ENCODE measurements at regions not wholly inside any gene's neighbourhood (a gene's known extent, or its start where the extent isn't known, plus 50 kb on each side); places are given as distances from the start of the nearest gene placed in this dataset.

DNA sequence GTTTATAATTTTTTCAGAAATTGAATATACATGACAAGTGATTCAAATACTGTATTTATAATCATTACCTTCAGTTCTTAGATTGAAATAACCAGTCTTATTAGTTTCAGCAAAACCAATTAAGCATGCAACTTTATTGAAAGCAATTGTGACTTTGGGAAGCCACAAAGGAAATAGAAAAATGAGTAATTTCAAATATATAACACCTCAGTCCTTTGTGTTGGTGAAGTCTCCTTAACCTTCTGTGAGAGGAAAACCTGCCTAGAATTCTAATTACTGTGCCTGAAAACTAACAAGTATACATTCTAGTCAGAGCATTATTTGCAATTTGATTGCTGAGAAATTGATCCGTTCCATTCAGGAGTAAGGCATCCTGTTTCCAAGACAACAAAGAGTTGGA, 95.8 kb downstream of the S1PR1 start:
- Histone ChIP-seq H3K4me2 (no peak overlapping the region), H4K20me1 (ENCODE audit: low read depth) (no peaks in the 10 kb centered on the region), H3K4me1 (no peaks in the 10 kb centered on the region), H3K36me3 (no peaks in the 10 kb centered on the region), H3K9ac (no peak overlapping the region), H3K79me2 (ENCODE audit: low read depth) (no peaks in the 10 kb centered on the region), H3K27ac (no peak overlapping the region), H3K4me3 (no peak overlapping the region), H3F3A (ENCODE audit: low read depth) (no peaks in the 10 kb centered on the region), H2AFZ (replicated peaks) (no peak overlapping the region), H3K27me3 (no peaks in the 10 kb centered on the region), H3K9me3 (ENCODE audit: low read depth) (no peaks in the 10 kb centered on the region)
- peaks cover 20% of the 10 kb centered on the region for H3K9me3 Mint-ChIP-seq
- peaks cover 5% of the 10 kb centered on the region for H3K36me3 Mint-ChIP-seq
- DNase-seq (ENCODE audit: low spot score), result no peak
- TF ChIP-seq, protein P1, sequence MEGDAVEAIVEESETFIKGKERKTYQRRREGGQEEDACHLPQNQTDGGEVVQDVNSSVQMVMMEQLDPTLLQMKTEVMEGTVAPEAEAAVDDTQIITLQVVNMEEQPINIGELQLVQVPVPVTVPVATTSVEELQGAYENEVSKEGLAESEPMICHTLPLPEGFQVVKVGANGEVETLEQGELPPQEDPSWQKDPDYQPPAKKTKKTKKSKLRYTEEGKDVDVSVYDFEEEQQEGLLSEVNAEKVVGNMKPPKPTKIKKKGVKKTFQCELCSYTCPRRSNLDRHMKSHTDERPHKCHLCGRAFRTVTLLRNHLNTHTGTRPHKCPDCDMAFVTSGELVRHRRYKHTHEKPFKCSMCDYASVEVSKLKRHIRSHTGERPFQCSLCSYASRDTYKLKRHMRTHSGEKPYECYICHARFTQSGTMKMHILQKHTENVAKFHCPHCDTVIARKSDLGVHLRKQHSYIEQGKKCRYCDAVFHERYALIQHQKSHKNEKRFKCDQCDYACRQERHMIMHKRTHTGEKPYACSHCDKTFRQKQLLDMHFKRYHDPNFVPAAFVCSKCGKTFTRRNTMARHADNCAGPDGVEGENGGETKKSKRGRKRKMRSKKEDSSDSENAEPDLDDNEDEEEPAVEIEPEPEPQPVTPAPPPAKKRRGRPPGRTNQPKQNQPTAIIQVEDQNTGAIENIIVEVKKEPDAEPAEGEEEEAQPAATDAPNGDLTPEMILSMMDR (IDR thresholded peaks at IDR 0.05), result no peak
- TF ChIP-seq EZH2 (IDR thresholded peaks at IDR 0.05) (no peak), EZH2phosphoT487 (IDR thresholded peaks at IDR 0.05) (no peak)
- no peak overlapping the region for H3K4me3 Mint-ChIP-seq
- no peaks in the 10 kb centered on the region for H3K4me1 Mint-ChIP-seq
- H3K27ac Mint-ChIP-seq, result no peak overlapping the region
- H3K27me3 Mint-ChIP-seq (ENCODE audit: insufficient read depth, low read depth), result no peaks in the 10 kb centered on the region

DNA sequence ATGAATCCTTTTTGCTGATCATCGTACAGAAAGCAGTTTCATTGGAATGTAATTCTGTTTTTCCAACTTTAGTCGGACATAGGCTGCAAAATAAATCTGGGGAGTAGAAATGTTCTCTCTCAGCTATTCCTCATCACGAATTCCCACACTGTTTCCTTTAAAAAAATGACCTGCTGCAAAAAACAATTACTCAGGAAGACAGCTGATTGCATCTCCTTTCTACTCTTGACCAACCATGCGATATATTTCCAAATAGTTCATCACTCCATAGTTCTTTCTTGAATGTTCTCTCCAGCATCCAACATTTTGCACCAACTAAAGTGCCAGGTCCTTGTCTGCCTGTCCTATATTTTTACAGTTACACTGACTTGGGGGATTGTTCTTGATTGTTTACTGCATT, 96.4 kb downstream of the S1PR1 start:
- Histone ChIP-seq H3K4me2 (no peak overlapping the region), H3F3A (ENCODE audit: low read depth) (no peaks in the 10 kb centered on the region), H3K36me3 (no peaks in the 10 kb centered on the region), H3K79me2 (ENCODE audit: low read depth) (no peaks in the 10 kb centered on the region), H3K4me1 (no peaks in the 10 kb centered on the region), H4K20me1 (ENCODE audit: low read depth) (no peaks in the 10 kb centered on the region), H3K9me3 (ENCODE audit: low read depth) (no peaks in the 10 kb centered on the region), H3K27me3 (no peaks in the 10 kb centered on the region), H3K4me3 (no peak overlapping the region), H3K27ac (no peak overlapping the region), H2AFZ (replicated peaks) (no peak overlapping the region), H3K9ac (no peak overlapping the region)
- Mint-ChIP-seq H3K36me3 (peaks cover 5% of the 10 kb centered on the region), H3K4me1 (no peaks in the 10 kb centered on the region), H3K27me3 (ENCODE audit: insufficient read depth, low read depth) (no peaks in the 10 kb centered on the region), H3K27ac (no peak overlapping the region), H3K4me3 (no peak overlapping the region), H3K9me3 (peaks cover 20% of the 10 kb centered on the region)
- TF ChIP-seq EZH2 (IDR thresholded peaks at IDR 0.05), result no peak
- TF ChIP-seq, protein P1 (IDR thresholded peaks at IDR 0.05), result no peak
- no peak for TF ChIP-seq EZH2phosphoT487 (IDR thresholded peaks at IDR 0.05)
- DNase-seq (ENCODE audit: low spot score), result no peak

- H3K79me2 ChIP-seq (ENCODE audit: low read depth), result no peaks in the 10 kb centered on the region
- H3K27me3 ChIP-seq, result no peaks in the 10 kb centered on the region
- no peaks in the 10 kb centered on the region for H3K36me3 ChIP-seq
- no peak overlapping the region for H3K9ac ChIP-seq
- H3K9me3 ChIP-seq (ENCODE audit: low read depth), result no peaks in the 10 kb centered on the region
- no peak overlapping the region for H3K4me3 Mint-ChIP-seq
- H3K4me1 Mint-ChIP-seq, result no peaks in the 10 kb centered on the region
- no peak overlapping the region for H3K27ac Mint-ChIP-seq
- TF ChIP-seq, protein P1 (IDR thresholded peaks at IDR 0.05), result no peak
- no peak for TF ChIP-seq EZH2 (IDR thresholded peaks at IDR 0.05)
- no peak for TF ChIP-seq EZH2phosphoT487 (IDR thresholded peaks at IDR 0.05)
- no peak overlapping the region for H2AFZ ChIP-seq (replicated peaks)
- H3K9me3 Mint-ChIP-seq, result peaks cover 34% of the 10 kb centered on the region
- no peak overlapping the region for H3K27ac ChIP-seq
- no peaks in the 10 kb centered on the region for H3F3A ChIP-seq (ENCODE audit: low read depth)
- H3K4me1 ChIP-seq, result no peaks in the 10 kb centered on the region
- H3K4me3 ChIP-seq, result no peak overlapping the region
- peaks cover 7% of the 10 kb centered on the region for H3K36me3 Mint-ChIP-seq
- H3K27me3 Mint-ChIP-seq (ENCODE audit: insufficient read depth, low read depth), result peaks cover 2% of the 10 kb centered on the region
- no peaks in the 10 kb centered on the region for H4K20me1 ChIP-seq (ENCODE audit: low read depth)
- H3K4me2 ChIP-seq, result no peak overlapping the region
- no peak for DNase-seq (ENCODE audit: low spot score)
These were observed 101.1 kb downstream of the S1PR1 start for GRCh38 chr1:101337968-101338367.

Measured in neural progenitor cell (in vitro differentiated cells).